SH-SY5Y (cell line): ENCODE measurements at regions not wholly inside any gene's neighbourhood (a gene's known extent, or its start where the extent isn't known, plus 50 kb on each side); places are given as distances from the start of the nearest gene placed in this dataset.

Experiments used
- GATA2 ChIP-seq: IDR thresholded peaks from 2 replicates; pipeline ENCODE4 v1.6.1; 2011; ENCODE audit warnings: mild to moderate bottlenecking, low read depth, low read length
- GATA3 ChIP-seq: IDR thresholded peaks from 2 replicates; pipeline ENCODE4 v1.6.1; 2011; ENCODE audit warnings: low read depth, mild to moderate bottlenecking, low read length, moderate library complexity

- TF ChIP-seq GATA3, result no peak
- TF ChIP-seq GATA2, result no peak
Observed at GRCh38 chr14:61211476-61212255, 69.5 kb downstream of the TMEM30B start.

DNA sequence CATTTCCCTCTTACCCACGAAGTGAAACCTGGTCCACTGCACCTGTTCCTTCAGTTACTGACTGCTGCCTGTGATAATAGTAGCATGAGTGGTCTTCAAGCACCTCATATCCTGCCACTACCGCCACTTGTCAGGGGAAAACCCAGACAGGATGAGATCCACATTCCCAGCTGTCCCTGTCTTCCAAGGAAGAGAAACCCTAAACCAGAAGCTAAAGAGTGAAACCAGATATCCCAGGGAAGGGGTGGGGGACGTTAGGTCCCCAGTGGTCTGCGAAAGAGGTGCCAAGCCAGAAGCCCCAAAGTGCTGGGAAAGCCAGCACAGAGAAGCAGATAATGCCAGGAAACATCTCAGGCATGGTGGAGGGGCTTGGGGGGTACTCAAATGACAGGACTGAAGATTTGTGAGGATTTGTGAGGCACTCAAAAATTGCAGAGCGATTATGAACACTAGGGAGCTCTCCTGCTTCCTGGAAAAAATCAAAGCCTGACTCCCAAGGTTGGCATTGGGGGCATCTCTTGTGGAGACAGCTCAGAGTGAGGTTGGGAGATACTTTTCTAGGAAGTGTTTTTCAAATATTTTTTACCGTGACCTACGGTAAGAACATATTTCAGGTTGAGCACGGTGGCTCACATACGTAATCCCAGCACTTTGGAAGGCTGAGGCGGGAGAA lies 77.9 kb downstream of the TMEM30B start:
- TF ChIP-seq GATA2, result no peak

DNA sequence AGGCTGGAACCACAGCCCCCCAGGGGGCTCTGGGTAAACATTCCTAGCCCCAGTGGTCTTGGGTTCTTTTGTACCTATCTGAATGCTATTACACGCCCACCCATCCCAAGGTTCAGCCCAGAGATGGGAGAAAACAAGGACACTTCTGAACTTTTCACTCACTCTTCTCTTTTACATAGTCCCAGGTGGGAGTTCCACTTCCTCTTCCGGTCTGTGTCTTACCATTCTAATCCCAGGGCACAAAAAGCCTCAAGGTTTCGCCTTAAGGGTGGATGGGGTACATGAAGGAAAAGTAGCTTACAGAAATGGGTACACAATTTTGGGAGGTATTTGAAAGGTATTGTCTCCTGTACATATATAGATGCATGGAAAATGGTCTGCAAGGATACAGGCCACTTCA lies 79.0 kb downstream of the TMEM30B start:
- TF ChIP-seq GATA2 (no peak), GATA3 (no peak)

GRCh38 chr14:61201171-61201570 lies 80.0 kb downstream of the TMEM30B start:
- TF ChIP-seq GATA2 (no peak), GATA3 (no peak)

GRCh38 chr14:61197416-61197815 lies 83.7 kb downstream of the TMEM30B start:
- TF ChIP-seq GATA2 (no peak), GATA3 (no peak)

DNA sequence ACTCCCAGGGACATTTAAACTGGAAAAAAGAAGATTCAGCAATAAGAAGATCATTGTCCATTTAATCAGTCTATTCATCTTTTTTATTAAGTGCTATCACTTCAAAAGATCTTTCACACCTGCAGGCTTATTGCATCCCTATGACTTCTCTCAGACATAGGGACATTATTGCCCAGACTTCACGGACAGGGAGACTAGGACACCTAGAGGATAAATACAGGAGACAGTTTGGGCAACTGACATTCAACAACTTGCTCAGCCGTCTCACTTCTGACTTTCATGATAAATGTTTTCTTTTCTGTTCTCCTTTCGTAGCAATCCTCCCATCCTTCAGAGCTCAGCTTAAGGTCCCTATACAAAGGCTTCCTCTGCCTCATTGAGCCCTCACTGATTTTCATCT lies 84.3 kb downstream of the TMEM30B start:
- no peak for TF ChIP-seq GATA3
- no peak for TF ChIP-seq GATA2

DNA sequence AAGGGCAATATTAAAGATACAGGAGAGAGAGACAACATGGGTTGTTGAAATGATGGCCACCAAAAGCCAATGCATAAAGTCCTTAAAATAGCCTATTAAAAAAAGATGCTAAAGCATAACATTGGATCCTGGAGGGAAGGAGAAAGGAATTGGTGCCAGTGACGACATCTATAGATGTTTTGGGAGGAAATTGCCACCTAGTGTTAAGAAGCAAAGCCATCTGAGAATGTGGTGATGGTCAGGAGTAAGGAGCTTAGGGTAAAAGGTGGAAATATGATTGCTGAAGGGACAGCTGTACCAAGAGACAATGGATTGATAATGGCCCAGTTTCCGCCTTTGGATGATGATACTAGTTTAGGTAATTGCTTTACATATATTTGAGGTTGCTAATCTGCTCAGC lies 85.1 kb downstream of the TMEM30B start:
- no peak for TF ChIP-seq GATA3
- no peak for TF ChIP-seq GATA2

GRCh38 chr14:61193476-61193875 lies 87.7 kb downstream of the TMEM30B start:
- TF ChIP-seq GATA3, result no peak
- no peak for TF ChIP-seq GATA2

DNA sequence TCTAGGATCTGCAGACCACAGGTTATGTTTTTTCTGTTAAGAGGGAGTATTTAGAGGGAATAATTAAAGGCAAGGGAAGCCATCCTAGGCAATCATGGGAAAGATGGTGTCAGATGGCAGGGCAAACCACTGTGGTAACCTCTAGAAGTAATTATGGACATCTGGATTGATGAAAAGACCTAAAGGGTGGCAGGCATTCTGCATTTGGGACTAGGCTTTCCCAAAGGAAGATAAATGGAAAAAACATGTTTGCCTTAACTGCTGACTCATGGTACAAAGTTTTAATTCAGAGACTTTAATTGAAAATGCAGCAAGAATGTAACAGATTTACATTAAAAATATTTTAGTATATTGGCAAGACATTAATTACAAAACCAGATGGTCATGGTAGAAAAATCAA lies 88.1 kb downstream of the TMEM30B start:
- TF ChIP-seq GATA2 (no peak), GATA3 (no peak)

GRCh38 chr14:61191733-61192132 lies 89.4 kb downstream of the TMEM30B start:
- TF ChIP-seq GATA3 (no peak), GATA2 (no peak)

- no peak for TF ChIP-seq GATA3
Observed at GRCh38 chr14:61190341-61190740, 90.8 kb downstream of the TMEM30B start.

GRCh38 chr14:61188978-61189808 lies 91.9 kb downstream of the TMEM30B start:
- no peak for TF ChIP-seq GATA2
- TF ChIP-seq GATA3, result no peak

- no peak for TF ChIP-seq GATA2
- TF ChIP-seq GATA3, result no peak
Observed at GRCh38 chr14:61188196-61188595, 92.9 kb downstream of the TMEM30B start.

- TF ChIP-seq GATA3 (no peak), GATA2 (no peak)
Observed at GRCh38 chr14:61187196-61187905, 93.8 kb downstream of the TMEM30B start.
